NCI-H226 (cell line): ENCODE measurements at regions not wholly inside any gene's neighbourhood (a gene's known extent, or its start where the extent isn't known, plus 50 kb on each side); places are given as distances from the start of the nearest gene placed in this dataset.
A peak's percentile ranks its signal among the peaks of the same experiment; 100 is the strongest.

Source experiments
- DNase-seq: peaks from one replicate; pipeline ENCODE4 v3.0.0-alpha.2; 2015

- no peak for DNase-seq
Measured at GRCh38 chr4:14059006-14059405, 431.5 kb upstream of the BOD1L1 start.

- DNase-seq: no peak
Measured at GRCh38 chr4:14064984-14065383, 437.5 kb upstream of the BOD1L1 start.

- DNase-seq: no peak
Measured at GRCh38 chr4:14065406-14065805, 437.9 kb upstream of the BOD1L1 start.

GRCh38 chr4:14066979-14067378 is 439.5 kb upstream of the BOD1L1 start:
- DNase-seq: no peak

GRCh38 chr4:14069886-14070285 is 442.4 kb upstream of the BOD1L1 start:
- no peak for DNase-seq

- DNase-seq: peak; percentile 68
Measured at GRCh38 chr4:14070289-14070880, 442.9 kb upstream of the BOD1L1 start.

GRCh38 chr4:14072506-14072905 is 445.0 kb upstream of the BOD1L1 start:
- DNase-seq: peak; percentile 41

- DNase-seq: no peak
Measured at GRCh38 chr4:14076776-14077175, 449.3 kb upstream of the BOD1L1 start.

- no peak for DNase-seq
Measured at GRCh38 chr4:14078326-14078725, 450.8 kb upstream of the BOD1L1 start.

GRCh38 chr4:14079601-14080000 is 452.1 kb upstream of the BOD1L1 start:
- no peak for DNase-seq

GRCh38 chr4:14083150-14083549 is 455.6 kb upstream of the BOD1L1 start:
- DNase-seq: no peak

- no peak for DNase-seq
Measured at GRCh38 chr4:14084598-14084997, 457.1 kb upstream of the BOD1L1 start.

GRCh38 chr4:14087459-14087858 is 459.9 kb upstream of the BOD1L1 start:
- DNase-seq: no peak

GRCh38 chr4:14087921-14088320 is 460.4 kb upstream of the BOD1L1 start:
- no peak for DNase-seq

GRCh38 chr4:14091531-14091930 is 464.0 kb upstream of the BOD1L1 start:
- no peak for DNase-seq

GRCh38 chr4:14091966-14092365 is 464.4 kb upstream of the BOD1L1 start:
- DNase-seq: no peak

GRCh38 chr4:14092741-14093140 is 465.2 kb upstream of the BOD1L1 start:
- DNase-seq: no peak

- DNase-seq: no peak
Measured at GRCh38 chr4:14095831-14096230, 468.3 kb upstream of the BOD1L1 start.

GRCh38 chr4:14096396-14096965 is 469.0 kb upstream of the BOD1L1 start:
- DNase-seq: no peak

GRCh38 chr4:14100349-14100748 is 472.8 kb upstream of the BOD1L1 start:
- no peak for DNase-seq

- peak; percentile 69 for DNase-seq
Measured at GRCh38 chr4:14110407-14110806, 482.9 kb upstream of the BOD1L1 start.

- DNase-seq: no peak
Measured at GRCh38 chr4:14111730-14112181, 484.2 kb upstream of the BOD1L1 start.

- no peak for DNase-seq
Measured at GRCh38 chr4:14115106-14115505, 487.6 kb upstream of the BOD1L1 start.

- DNase-seq: no peak
Measured at GRCh38 chr4:14117575-14118238, 490.2 kb upstream of the BOD1L1 start.

GRCh38 chr4:14124816-14125215 is 497.3 kb upstream of the BOD1L1 start:
- no peak for DNase-seq
